ENCODE measurements at regions not wholly inside any gene's neighbourhood (a gene's known extent, or its start where the extent isn't known, plus 50 kb on each side); places are given as distances from the start of the nearest gene placed in this dataset.
"Not testable (repeated sequence)": the region's sequence is repeated elsewhere in the genome, so short reads cannot be mapped to it uniquely, and the experiment has no call there.

GRCh38 chr16:88145824-88146405 lies 194.7 kb downstream of the BANP start:
- H3K4me3 ChIP-seq (ENCODE audit: insufficient read depth, low read depth, low read length, poor library complexity, severe bottlenecking); H3K27ac ChIP-seq (ENCODE audit: insufficient read depth, low read length, poor library complexity, severe bottlenecking); H3K9me3 ChIP-seq (ENCODE audit: control insufficient read depth, low read length); H3K36me3 ChIP-seq (ENCODE audit: control insufficient read depth, insufficient read depth, low read length); H3K4me1 ChIP-seq (ENCODE audit: control insufficient read depth, insufficient read depth, low read length, poor library complexity, severe bottlenecking); DNase-seq; H3K27me3 ChIP-seq (replicated peaks; ENCODE audit: control insufficient read depth, insufficient read depth, low read length, poor library complexity, severe bottlenecking): not testable (repeated sequence)

- not testable (repeated sequence) for H3K27ac ChIP-seq (ENCODE audit: insufficient read depth, low read length, poor library complexity, severe bottlenecking); H3K4me1 ChIP-seq (ENCODE audit: control insufficient read depth, insufficient read depth, low read length, poor library complexity, severe bottlenecking); DNase-seq; H3K9me3 ChIP-seq (ENCODE audit: control insufficient read depth, low read length); H3K36me3 ChIP-seq (ENCODE audit: control insufficient read depth, insufficient read depth, low read length); H3K4me3 ChIP-seq (ENCODE audit: insufficient read depth, low read depth, low read length, poor library complexity, severe bottlenecking); H3K27me3 ChIP-seq (replicated peaks; ENCODE audit: control insufficient read depth, insufficient read depth, low read length, poor library complexity, severe bottlenecking)
These were observed 196.8 kb downstream of the BANP start for GRCh38 chr16:88148078-88148477.

- H3K27ac ChIP-seq (ENCODE audit: insufficient read depth, low read length, poor library complexity, severe bottlenecking); H3K27me3 ChIP-seq (replicated peaks; ENCODE audit: control insufficient read depth, insufficient read depth, low read length, poor library complexity, severe bottlenecking); H3K4me3 ChIP-seq (ENCODE audit: insufficient read depth, low read depth, low read length, poor library complexity, severe bottlenecking); H3K4me1 ChIP-seq (ENCODE audit: control insufficient read depth, insufficient read depth, low read length, poor library complexity, severe bottlenecking); H3K9me3 ChIP-seq (ENCODE audit: control insufficient read depth, low read length); DNase-seq; H3K36me3 ChIP-seq (ENCODE audit: control insufficient read depth, insufficient read depth, low read length): not testable (repeated sequence)
These were observed 197.4 kb downstream of the BANP start for GRCh38 chr16:88148682-88149081.

- H3K27ac ChIP-seq (ENCODE audit: insufficient read depth, low read length, poor library complexity, severe bottlenecking); H3K9me3 ChIP-seq (ENCODE audit: control insufficient read depth, low read length); H3K36me3 ChIP-seq (ENCODE audit: control insufficient read depth, insufficient read depth, low read length); H3K27me3 ChIP-seq (replicated peaks; ENCODE audit: control insufficient read depth, insufficient read depth, low read length, poor library complexity, severe bottlenecking); DNase-seq; H3K4me3 ChIP-seq (ENCODE audit: insufficient read depth, low read depth, low read length, poor library complexity, severe bottlenecking); H3K4me1 ChIP-seq (ENCODE audit: control insufficient read depth, insufficient read depth, low read length, poor library complexity, severe bottlenecking): not testable (repeated sequence)
These were observed 197.9 kb downstream of the BANP start for GRCh38 chr16:88149158-88149603.

GRCh38 chr16:88149663-88150062 lies 198.4 kb downstream of the BANP start:
- H3K4me3 ChIP-seq (ENCODE audit: insufficient read depth, low read depth, low read length, poor library complexity, severe bottlenecking); H3K27me3 ChIP-seq (replicated peaks; ENCODE audit: control insufficient read depth, insufficient read depth, low read length, poor library complexity, severe bottlenecking); H3K27ac ChIP-seq (ENCODE audit: insufficient read depth, low read length, poor library complexity, severe bottlenecking); DNase-seq; H3K9me3 ChIP-seq (ENCODE audit: control insufficient read depth, low read length); H3K36me3 ChIP-seq (ENCODE audit: control insufficient read depth, insufficient read depth, low read length); H3K4me1 ChIP-seq (ENCODE audit: control insufficient read depth, insufficient read depth, low read length, poor library complexity, severe bottlenecking): not testable (repeated sequence)

GRCh38 chr16:88150456-88151128 lies 199.4 kb downstream of the BANP start:
- DNase-seq = not testable (repeated sequence)

GRCh38 chr16:88151129-88151499 lies 199.9 kb downstream of the BANP start:
- H3K4me3 ChIP-seq (ENCODE audit: insufficient read depth, low read depth, low read length, poor library complexity, severe bottlenecking); H3K4me1 ChIP-seq (ENCODE audit: control insufficient read depth, insufficient read depth, low read length, poor library complexity, severe bottlenecking); H3K9me3 ChIP-seq (ENCODE audit: control insufficient read depth, low read length); H3K36me3 ChIP-seq (ENCODE audit: control insufficient read depth, insufficient read depth, low read length); DNase-seq; H3K27me3 ChIP-seq (replicated peaks; ENCODE audit: control insufficient read depth, insufficient read depth, low read length, poor library complexity, severe bottlenecking); H3K27ac ChIP-seq (ENCODE audit: insufficient read depth, low read length, poor library complexity, severe bottlenecking): not testable (repeated sequence)

More at GRCh38 chr16:88150456-88151128, 199.4 kb downstream of the BANP start:
- H3K27me3 ChIP-seq (replicated peaks; ENCODE audit: control insufficient read depth, insufficient read depth, low read length, poor library complexity, severe bottlenecking); H3K4me1 ChIP-seq (ENCODE audit: control insufficient read depth, insufficient read depth, low read length, poor library complexity, severe bottlenecking); H3K9me3 ChIP-seq (ENCODE audit: control insufficient read depth, low read length); H3K27ac ChIP-seq (ENCODE audit: insufficient read depth, low read length, poor library complexity, severe bottlenecking); H3K4me3 ChIP-seq (ENCODE audit: insufficient read depth, low read depth, low read length, poor library complexity, severe bottlenecking); H3K36me3 ChIP-seq (ENCODE audit: control insufficient read depth, insufficient read depth, low read length): not testable (repeated sequence)

GRCh38 chr16:88151859-88152843 lies 200.9 kb downstream of the BANP start:
- not testable (repeated sequence) for H3K4me3 ChIP-seq (ENCODE audit: insufficient read depth, low read depth, low read length, poor library complexity, severe bottlenecking); H3K4me1 ChIP-seq (ENCODE audit: control insufficient read depth, insufficient read depth, low read length, poor library complexity, severe bottlenecking); H3K36me3 ChIP-seq (ENCODE audit: control insufficient read depth, insufficient read depth, low read length); H3K9me3 ChIP-seq (ENCODE audit: control insufficient read depth, low read length); DNase-seq; H3K27me3 ChIP-seq (replicated peaks; ENCODE audit: control insufficient read depth, insufficient read depth, low read length, poor library complexity, severe bottlenecking); H3K27ac ChIP-seq (ENCODE audit: insufficient read depth, low read length, poor library complexity, severe bottlenecking)

- not testable (repeated sequence) for H3K9me3 ChIP-seq (ENCODE audit: control insufficient read depth, low read length); H3K27me3 ChIP-seq (replicated peaks; ENCODE audit: control insufficient read depth, insufficient read depth, low read length, poor library complexity, severe bottlenecking)
These were observed 201.6 kb downstream of the BANP start for GRCh38 chr16:88152879-88153278.

GRCh38 chr16:88153516-88153915 lies 202.3 kb downstream of the BANP start:
- H3K27ac ChIP-seq (ENCODE audit: insufficient read depth, low read length, poor library complexity, severe bottlenecking); H3K27me3 ChIP-seq (replicated peaks; ENCODE audit: control insufficient read depth, insufficient read depth, low read length, poor library complexity, severe bottlenecking); H3K4me3 ChIP-seq (ENCODE audit: insufficient read depth, low read depth, low read length, poor library complexity, severe bottlenecking); H3K36me3 ChIP-seq (ENCODE audit: control insufficient read depth, insufficient read depth, low read length); H3K4me1 ChIP-seq (ENCODE audit: control insufficient read depth, insufficient read depth, low read length, poor library complexity, severe bottlenecking); H3K9me3 ChIP-seq (ENCODE audit: control insufficient read depth, low read length); DNase-seq: not testable (repeated sequence)

More at GRCh38 chr16:88152879-88153278, 201.6 kb downstream of the BANP start:
- not testable (repeated sequence) for H3K27ac ChIP-seq (ENCODE audit: insufficient read depth, low read length, poor library complexity, severe bottlenecking); H3K4me3 ChIP-seq (ENCODE audit: insufficient read depth, low read depth, low read length, poor library complexity, severe bottlenecking); H3K36me3 ChIP-seq (ENCODE audit: control insufficient read depth, insufficient read depth, low read length); H3K4me1 ChIP-seq (ENCODE audit: control insufficient read depth, insufficient read depth, low read length, poor library complexity, severe bottlenecking); DNase-seq
